A549 (cell line): ENCODE measurements at regions not wholly inside any gene's neighbourhood (a gene's known extent, or its start where the extent isn't known, plus 50 kb on each side); places are given as distances from the start of the nearest gene placed in this dataset.

Source experiments
- ATAC-seq, 2 experiments: fragments of 200-7000 bp in 1 of 2; fragments of >200 bp in 1 of 2; cut with Nextera tagmentation in 1 of 2; cut with Tn5 transposase in 1 of 2; 3 replicates each; pipeline versions ENCODE4 v1.8.0 to v1.9.1; 2018 to 2020; ENCODE audit warnings: mild to moderate bottlenecking in 1 of 2, moderate library complexity in 1 of 2
- CTCF ChIA-PET: fragments of 300-600 bp; sonication (Branson Sonifier 250); formaldehyde crosslinking; extraction: SDS; loops from one replicate; lab custom pipeline; 2021; ENCODE audit warnings: antibody characterized with exemption, inconsistent platforms; lab: Yijun Ruan, JAX
- POLR2A ChIA-PET: fragments of 350-600 bp; formaldehyde crosslinking; extraction: SDS; loops from one replicate; lab custom pipeline; 2021; ENCODE audit warnings: antibody characterized with exemption, inconsistent platforms; lab: Yijun Ruan, JAX
- DNase-seq, 2 experiments: peaks; one replicate each; pipeline versions ENCODE4 v3.0.0 to v3.0.0-alpha.2; 2011 to 2016; ENCODE audit warnings: low read depth in 1 of 2, low spot score in 1 of 2
- FAIRE-seq: peaks from 2 replicates; lab custom pipeline; 2011; peaks lifted over from hg19 to GRCh38; lab: Jason Lieb, UNC
- H3K27ac ChIP-seq, 2 experiments: fragments of >200 bp; sonication (Bioruptor Twin); formaldehyde crosslinking; 3 replicates each; pipeline ENCODE4 v1.5.1; 2016 to 2017
- H3K4me1 ChIP-seq: fragments of >200 bp; sonication (Bioruptor Twin); formaldehyde crosslinking; 3 replicates; pipeline ENCODE4 v1.6.1; 2016
- H3K4me2 ChIP-seq: fragments of >200 bp; sonication (Bioruptor Twin); formaldehyde crosslinking; 3 replicates; pipeline ENCODE4 v1.6.1; 2016
- H3K4me3 ChIP-seq: fragments of >200 bp; sonication (Bioruptor Twin); formaldehyde crosslinking; 3 replicates; pipeline ENCODE4 v1.5.1; 2016
- H3K9me3 ChIP-seq: fragments of >200 bp; sonication (Bioruptor Twin); formaldehyde crosslinking; 3 replicates; pipeline ENCODE4 v1.6.1; 2016
- CBX8 ChIP-seq: fragments of 200-600 bp; sonication (generic); IDR thresholded peaks from 2 replicates; pipeline ENCODE4 v1.6.1; 2016
- EHF ChIP-seq: fragments of 250-450 bp; sonication (Bioruptor Pico); IDR thresholded peaks from 2 replicates; pipeline ENCODE4 v1.5.0; 2020; ENCODE audit warnings: mild to moderate bottlenecking
- EHMT2 ChIP-seq: fragments of 200-600 bp; sonication (generic); IDR thresholded peaks from 2 replicates; pipeline ENCODE4 v1.6.1; 2016; ENCODE audit warnings: antibody characterized with exemption, low read depth, mild to moderate bottlenecking, moderate library complexity
- EP300 ChIP-seq, 2 experiments: fragments of >200 bp; sonication (Bioruptor Twin); formaldehyde crosslinking; IDR thresholded peaks; 2 replicates in 1 of 2; 3 replicates in 1 of 2; pipeline ENCODE4 v1.6.1; 2016 to 2017
- FOXS1 ChIP-seq: fragments of 250-450 bp; sonication (Bioruptor Pico); IDR thresholded peaks from 2 replicates; pipeline ENCODE4 v1.5.0; 2020; ENCODE audit warnings: mild to moderate bottlenecking, moderate library complexity
- JUN ChIP-seq, 2 experiments: fragments of >200 bp; sonication (Bioruptor Twin); formaldehyde crosslinking; IDR thresholded peaks; 2 replicates in 1 of 2; 3 replicates in 1 of 2; pipeline ENCODE4 v1.6.1; 2016 to 2017
- MAFK ChIP-seq: fragments of 450-650 bp; IDR thresholded peaks from 2 replicates; pipeline ENCODE4 v1.6.1; 2014; ENCODE audit not compliant: partially characterized antibody
- MYC ChIP-seq: IDR thresholded peaks from 2 replicates; pipeline ENCODE4 v1.6.1; 2012; ENCODE audit warnings: mild to moderate bottlenecking, inconsistent platforms, low read length, improper control_type of control experiment, borderline replicate concordance
- NPAS2 ChIP-seq: fragments of 250-450 bp; sonication (Bioruptor Pico); IDR thresholded peaks from 2 replicates; pipeline ENCODE4 v1.8.0; 2022; ENCODE audit warnings: mild to moderate bottlenecking, moderate library complexity, borderline replicate concordance
- PHF8 ChIP-seq: fragments of 200-600 bp; sonication (generic); IDR thresholded peaks from 2 replicates; pipeline ENCODE4 v1.6.1; 2016; ENCODE audit warnings: low read depth, mild to moderate bottlenecking, antibody characterized with exemption, moderate library complexity, borderline replicate concordance
- RARB ChIP-seq: fragments of 250-450 bp; sonication (Bioruptor Pico); IDR thresholded peaks from 2 replicates; pipeline ENCODE4 v1.8.0; 2021; ENCODE audit warnings: mild to moderate bottlenecking, moderate library complexity
- RCOR1 ChIP-seq: fragments of 150-350 bp; IDR thresholded peaks from 2 replicates; pipeline ENCODE4 v1.6.1; 2014; ENCODE audit warnings: antibody characterized with exemption, low read length, low read depth
- RFX5 ChIP-seq: fragments of 450-650 bp; IDR thresholded peaks from 2 replicates; pipeline ENCODE4 v1.7.1; 2014; ENCODE audit warnings: antibody characterized with exemption, mild to moderate bottlenecking, moderate library complexity
- RNF2 ChIP-seq: fragments of 200-600 bp; sonication (generic); IDR thresholded peaks from 2 replicates; pipeline ENCODE4 v1.6.1; 2016; ENCODE audit warnings: low read depth, mild to moderate bottlenecking, antibody characterized with exemption, moderate library complexity, borderline replicate concordance
- TP53 ChIP-seq: fragments of 250-450 bp; sonication (Bioruptor Pico); IDR thresholded peaks from 2 replicates; pipeline ENCODE4 v1.5.0; 2021; ENCODE audit warnings: mild to moderate bottlenecking, moderate library complexity
- ZFP36 ChIP-seq: fragments of 450-650 bp; IDR thresholded peaks from 2 replicates; pipeline ENCODE4 v1.6.1; 2014; ENCODE audit warnings: borderline replicate concordance; ENCODE audit not compliant: partially characterized antibody
- ZNF302 ChIP-seq: fragments of 250-450 bp; sonication (Bioruptor Pico); IDR thresholded peaks from 2 replicates; pipeline ENCODE4 v1.9.0; 2021; ENCODE audit warnings: inconsistent platforms, mild to moderate bottlenecking, moderate library complexity
- WGBS: methylation state at CpG from one replicate; pipeline ENCODE4 v1.1.6; 2017; ENCODE audit errors: missing lambda C conversion rate; 5-methylcytosine and 5-hydroxymethylcytosine counted together
- TF ChIP-seq, protein P1 (sequence below): IDR thresholded peaks from 2 replicates; pipeline ENCODE4 v1.6.1; 2012; ENCODE audit warnings: low read depth, borderline replicate concordance
- TF ChIP-seq, protein P2 (sequence below): fragments of 200-600 bp; sonication (generic); IDR thresholded peaks from 2 replicates; pipeline ENCODE4 v1.6.1; 2016; ENCODE audit warnings: antibody characterized with exemption, mild to moderate bottlenecking, moderate library complexity
- TF ChIP-seq, protein P3 (sequence below): fragments of 450-650 bp; IDR thresholded peaks from 2 replicates; pipeline ENCODE4 v1.6.1; 2014; ENCODE audit warnings: antibody characterized with exemption
- TF ChIP-seq, protein P4 (sequence below): fragments of >200 bp; sonication (Bioruptor Twin); formaldehyde crosslinking; IDR thresholded peaks from 3 replicates; pipeline ENCODE4 v1.6.1; 2016

DNA sequence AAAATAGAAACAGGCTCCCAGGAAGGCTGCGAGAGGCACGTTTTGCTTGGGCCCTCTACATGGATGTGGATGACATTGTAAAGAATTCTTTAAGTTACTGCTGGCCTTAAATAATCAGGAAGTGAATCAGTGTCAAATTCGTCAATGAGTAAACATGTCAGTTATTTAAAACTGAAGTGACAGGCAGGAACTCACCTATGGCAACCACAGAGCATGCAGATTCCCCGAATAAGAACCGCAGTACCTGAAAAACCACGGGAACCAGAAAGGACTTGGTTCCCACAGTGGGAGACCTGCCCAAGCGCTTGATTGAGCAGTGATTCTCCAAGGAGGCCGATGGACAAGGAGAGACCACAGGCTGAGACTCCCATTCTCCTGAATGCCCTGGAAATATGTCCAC, 351.2 kb upstream of the AKR1E2 start:
- H3K27ac ChIP-seq = no peak overlapping the region
- H3K4me3 ChIP-seq = no peak overlapping the region
- no peak for ATAC-seq
- no peak overlapping the region for H3K4me2 ChIP-seq
- ChIA-PET POLR2A (no interaction called here), CTCF (interaction anchor here (0.8 to 1.6 kb wide), 3 partner anchors 11 to 114 kb away, joined by 3 to 4 read pairs (median 3); no protein-coding TSS in a partner anchor)
- no peak for FAIRE-seq
- H3K4me1 ChIP-seq = 0 out of 3 replicates have a peak, but pooled peaks cover 5% of the 10 kb centered on the region
- TF ChIP-seq, protein P1, sequence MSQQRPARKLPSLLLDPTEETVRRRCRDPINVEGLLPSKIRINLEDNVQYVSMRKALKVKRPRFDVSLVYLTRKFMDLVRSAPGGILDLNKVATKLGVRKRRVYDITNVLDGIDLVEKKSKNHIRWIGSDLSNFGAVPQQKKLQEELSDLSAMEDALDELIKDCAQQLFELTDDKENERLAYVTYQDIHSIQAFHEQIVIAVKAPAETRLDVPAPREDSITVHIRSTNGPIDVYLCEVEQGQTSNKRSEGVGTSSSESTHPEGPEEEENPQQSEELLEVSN = no peak
- TF ChIP-seq RFX5 (no peak), PHF8 (no peak), JUN (IDR thresholded peaks at IDR 0.05) (no peak), MAFK (no peak), MYC (no peak), TP53 (no peak), ZFP36 (no peak), EHF (CRISPR knock-in tag) (no peak), FOXS1 (CRISPR knock-in tag) (no peak), RARB (CRISPR knock-in tag) (no peak), RCOR1 (no peak), EP300 (IDR thresholded peaks at IDR 0.05) (no peak), RNF2 (no peak), CBX8 (no peak), NPAS2 (CRISPR knock-in tag) (no peak)
- TF ChIP-seq, protein P2, sequence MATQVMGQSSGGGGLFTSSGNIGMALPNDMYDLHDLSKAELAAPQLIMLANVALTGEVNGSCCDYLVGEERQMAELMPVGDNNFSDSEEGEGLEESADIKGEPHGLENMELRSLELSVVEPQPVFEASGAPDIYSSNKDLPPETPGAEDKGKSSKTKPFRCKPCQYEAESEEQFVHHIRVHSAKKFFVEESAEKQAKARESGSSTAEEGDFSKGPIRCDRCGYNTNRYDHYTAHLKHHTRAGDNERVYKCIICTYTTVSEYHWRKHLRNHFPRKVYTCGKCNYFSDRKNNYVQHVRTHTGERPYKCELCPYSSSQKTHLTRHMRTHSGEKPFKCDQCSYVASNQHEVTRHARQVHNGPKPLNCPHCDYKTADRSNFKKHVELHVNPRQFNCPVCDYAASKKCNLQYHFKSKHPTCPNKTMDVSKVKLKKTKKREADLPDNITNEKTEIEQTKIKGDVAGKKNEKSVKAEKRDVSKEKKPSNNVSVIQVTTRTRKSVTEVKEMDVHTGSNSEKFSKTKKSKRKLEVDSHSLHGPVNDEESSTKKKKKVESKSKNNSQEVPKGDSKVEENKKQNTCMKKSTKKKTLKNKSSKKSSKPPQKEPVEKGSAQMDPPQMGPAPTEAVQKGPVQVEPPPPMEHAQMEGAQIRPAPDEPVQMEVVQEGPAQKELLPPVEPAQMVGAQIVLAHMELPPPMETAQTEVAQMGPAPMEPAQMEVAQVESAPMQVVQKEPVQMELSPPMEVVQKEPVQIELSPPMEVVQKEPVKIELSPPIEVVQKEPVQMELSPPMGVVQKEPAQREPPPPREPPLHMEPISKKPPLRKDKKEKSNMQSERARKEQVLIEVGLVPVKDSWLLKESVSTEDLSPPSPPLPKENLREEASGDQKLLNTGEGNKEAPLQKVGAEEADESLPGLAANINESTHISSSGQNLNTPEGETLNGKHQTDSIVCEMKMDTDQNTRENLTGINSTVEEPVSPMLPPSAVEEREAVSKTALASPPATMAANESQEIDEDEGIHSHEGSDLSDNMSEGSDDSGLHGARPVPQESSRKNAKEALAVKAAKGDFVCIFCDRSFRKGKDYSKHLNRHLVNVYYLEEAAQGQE = no peak
- TF ChIP-seq, protein P3, sequence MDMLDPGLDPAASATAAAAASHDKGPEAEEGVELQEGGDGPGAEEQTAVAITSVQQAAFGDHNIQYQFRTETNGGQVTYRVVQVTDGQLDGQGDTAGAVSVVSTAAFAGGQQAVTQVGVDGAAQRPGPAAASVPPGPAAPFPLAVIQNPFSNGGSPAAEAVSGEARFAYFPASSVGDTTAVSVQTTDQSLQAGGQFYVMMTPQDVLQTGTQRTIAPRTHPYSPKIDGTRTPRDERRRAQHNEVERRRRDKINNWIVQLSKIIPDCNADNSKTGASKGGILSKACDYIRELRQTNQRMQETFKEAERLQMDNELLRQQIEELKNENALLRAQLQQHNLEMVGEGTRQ = no peak
- TF ChIP-seq, protein P4, sequence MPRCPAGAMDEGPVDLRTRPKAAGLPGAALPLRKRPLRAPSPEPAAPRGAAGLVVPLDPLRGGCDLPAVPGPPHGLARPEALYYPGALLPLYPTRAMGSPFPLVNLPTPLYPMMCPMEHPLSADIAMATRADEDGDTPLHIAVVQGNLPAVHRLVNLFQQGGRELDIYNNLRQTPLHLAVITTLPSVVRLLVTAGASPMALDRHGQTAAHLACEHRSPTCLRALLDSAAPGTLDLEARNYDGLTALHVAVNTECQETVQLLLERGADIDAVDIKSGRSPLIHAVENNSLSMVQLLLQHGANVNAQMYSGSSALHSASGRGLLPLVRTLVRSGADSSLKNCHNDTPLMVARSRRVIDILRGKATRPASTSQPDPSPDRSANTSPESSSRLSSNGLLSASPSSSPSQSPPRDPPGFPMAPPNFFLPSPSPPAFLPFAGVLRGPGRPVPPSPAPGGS = no peak
- WGBS = 65% methylated on average over 8 of the region's 8 CpGs
- DNase-seq = no peak
- 0 out of 3 replicates have a peak, but pooled peaks cover 3% of the 10 kb centered on the region for H3K9me3 ChIP-seq

DNA sequence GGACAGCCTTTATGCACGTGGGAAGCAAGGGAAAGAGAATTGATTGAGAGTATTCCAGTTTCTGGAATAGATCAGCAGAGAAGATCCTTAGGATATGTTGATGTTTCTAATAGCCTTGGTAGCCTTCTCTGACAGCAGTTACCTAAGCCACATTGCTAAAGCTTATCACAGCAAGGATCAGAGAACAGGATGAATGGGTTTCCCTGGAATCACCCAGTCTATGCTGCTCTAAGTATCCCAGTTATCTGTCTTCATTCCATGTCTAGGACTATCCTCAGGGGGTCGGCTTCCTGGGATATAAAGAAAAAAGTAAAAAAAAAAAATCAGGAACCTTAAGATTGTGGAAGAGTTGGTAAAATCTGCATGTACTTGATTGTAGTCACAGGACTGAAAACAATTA, 352.0 kb upstream of the AKR1E2 start:
- ATAC-seq (no peak), FAIRE-seq (no peak)
- CTCF ChIA-PET = interaction anchor here (1.1 to 1.6 kb wide), 2 partner anchors 12 to 113 kb away, joined by 3 to 4 read pairs; no protein-coding TSS in a partner anchor
- TF ChIP-seq ZNF302 (no peak), EHMT2 (no peak)
- TF ChIP-seq, protein P2 = no peak
- TF ChIP-seq, all 56 proteins: peak for 0
- no peaks in the 10 kb centered on the region for H3K9me3 ChIP-seq
- DNase-seq = no peak
- no peak overlapping the region for H3K4me2 ChIP-seq
- H3K4me3 ChIP-seq = no peak overlapping the region
- 0 out of 3 replicates have a peak, but pooled peaks cover 5% of the 10 kb centered on the region for H3K4me1 ChIP-seq
- POLR2A ChIA-PET = interaction anchor here (0.7 kb wide), 1 partner anchor 201 kb away, joined by 3 read pairs; no protein-coding TSS in a partner anchor
- WGBS = 59% methylated on average over 2 of the region's 2 CpGs
- H3K27ac ChIP-seq = no peak overlapping the region
